Nephron (organoid): ENCODE measurements at regions not wholly inside any gene's neighbourhood (a gene's known extent, or its start where the extent isn't known, plus 50 kb on each side); places are given as distances from the start of the nearest gene placed in this dataset.
A peak's percentile ranks its signal among the peaks of the same experiment; 100 is the strongest.

Source experiments
- H3K27ac Mint-ChIP-seq, 3 experiments: 2 replicates each; pipeline ENCODE4 v1.8.0; 2020; ENCODE audit warnings: mixed read lengths in 3 of 3, mild to moderate bottlenecking in 2 of 3, moderate library complexity in 1 of 3
- H3K27me3 Mint-ChIP-seq: 2 replicates; pipeline ENCODE4 v1.8.0; 2021; ENCODE audit warnings: low read depth, mild to moderate bottlenecking, moderate library complexity, mixed read lengths
- H3K36me3 Mint-ChIP-seq: 2 replicates; pipeline ENCODE4 v1.8.0; 2020; ENCODE audit warnings: low read depth, mixed read lengths
- H3K4me1 Mint-ChIP-seq: 2 replicates; pipeline ENCODE4 v1.8.0; 2020; ENCODE audit warnings: mixed read lengths
- H3K4me3 Mint-ChIP-seq, 3 experiments: 2 replicates each; pipeline ENCODE4 v1.8.0; 2020; ENCODE audit warnings: mild to moderate bottlenecking in 3 of 3, mixed read lengths in 3 of 3, moderate library complexity in 2 of 3
- H3K9me3 Mint-ChIP-seq: 2 replicates; pipeline ENCODE4 v1.8.0; 2020; ENCODE audit warnings: mixed read lengths
- CTCF ChIP-seq, 3 experiments: fragments of 200-600 bp; sonication (generic); IDR thresholded peaks; one replicate each; pipeline ENCODE4 v1.5.0; 2021; ENCODE audit warnings: antibody characterized with exemption in 3 of 3; ENCODE audit not compliant: unreplicated experiment in 3 of 3

- peaks cover 6% of the 10 kb centered on the region for H3K36me3 Mint-ChIP-seq
- no peak for TF ChIP-seq CTCF (IDR thresholded peaks at IDR 0.05; ENCODE audit: unreplicated experiment in 3 of 3)
- H3K27ac Mint-ChIP-seq, result no peak overlapping the region
- H3K4me3 Mint-ChIP-seq, result no peak overlapping the region
- H3K27me3 Mint-ChIP-seq, result no peaks in the 10 kb centered on the region
- H3K4me1 Mint-ChIP-seq, result peaks cover 19% of the 10 kb centered on the region
- peaks cover 3% of the 10 kb centered on the region for H3K9me3 Mint-ChIP-seq
These were observed 297.7 kb upstream of the NRIP1 start for GRCh38 chr21:15362458-15362857.

GRCh38 chr21:15363921-15364320 lies 299.1 kb upstream of the NRIP1 start:
- Mint-ChIP-seq H3K4me3 (no peak overlapping the region), H3K9me3 (peaks cover 3% of the 10 kb centered on the region), H3K36me3 (peaks cover 6% of the 10 kb centered on the region), H3K4me1 (peaks cover 19% of the 10 kb centered on the region), H3K27me3 (no peaks in the 10 kb centered on the region), H3K27ac (no peak overlapping the region)
- TF ChIP-seq CTCF (IDR thresholded peaks at IDR 0.05; ENCODE audit: unreplicated experiment in 3 of 3), result no peak

- no peaks in the 10 kb centered on the region for H3K27me3 Mint-ChIP-seq
- TF ChIP-seq CTCF (IDR thresholded peaks at IDR 0.05; ENCODE audit: unreplicated experiment in 3 of 3), result no peak
- peaks cover 3% of the 10 kb centered on the region for H3K9me3 Mint-ChIP-seq
- peaks cover 6% of the 10 kb centered on the region for H3K36me3 Mint-ChIP-seq
- H3K27ac Mint-ChIP-seq, result peak overlapping the region; percentile 31 to 97 (median 68)
- H3K4me1 Mint-ChIP-seq, result peaks cover 19% of the 10 kb centered on the region
- H3K4me3 Mint-ChIP-seq, result no peak overlapping the region
These were observed 301.1 kb upstream of the NRIP1 start for GRCh38 chr21:15365751-15366392.

- H3K27ac Mint-ChIP-seq, result peak overlapping the region; percentile 31 to 97 (median 68)
- H3K27me3 Mint-ChIP-seq, result no peaks in the 10 kb centered on the region
- H3K36me3 Mint-ChIP-seq, result peaks cover 6% of the 10 kb centered on the region
- no peak overlapping the region for H3K4me3 Mint-ChIP-seq
- H3K9me3 Mint-ChIP-seq, result peaks cover 3% of the 10 kb centered on the region
- no peak for TF ChIP-seq CTCF (IDR thresholded peaks at IDR 0.05; ENCODE audit: unreplicated experiment in 3 of 3)
- peaks cover 19% of the 10 kb centered on the region for H3K4me1 Mint-ChIP-seq
These were observed 301.8 kb upstream of the NRIP1 start for GRCh38 chr21:15366555-15366954.

- Mint-ChIP-seq H3K9me3 (peaks cover 3% of the 10 kb centered on the region), H3K4me3 (no peak overlapping the region), H3K36me3 (peaks cover 6% of the 10 kb centered on the region), H3K27ac (peak overlapping the region; percentile 31 to 97 (median 68)), H3K27me3 (no peaks in the 10 kb centered on the region), H3K4me1 (peaks cover 19% of the 10 kb centered on the region)
- no peak for TF ChIP-seq CTCF (IDR thresholded peaks at IDR 0.05; ENCODE audit: unreplicated experiment in 3 of 3)
These were observed 302.3 kb upstream of the NRIP1 start for GRCh38 chr21:15367061-15367626.

DNA sequence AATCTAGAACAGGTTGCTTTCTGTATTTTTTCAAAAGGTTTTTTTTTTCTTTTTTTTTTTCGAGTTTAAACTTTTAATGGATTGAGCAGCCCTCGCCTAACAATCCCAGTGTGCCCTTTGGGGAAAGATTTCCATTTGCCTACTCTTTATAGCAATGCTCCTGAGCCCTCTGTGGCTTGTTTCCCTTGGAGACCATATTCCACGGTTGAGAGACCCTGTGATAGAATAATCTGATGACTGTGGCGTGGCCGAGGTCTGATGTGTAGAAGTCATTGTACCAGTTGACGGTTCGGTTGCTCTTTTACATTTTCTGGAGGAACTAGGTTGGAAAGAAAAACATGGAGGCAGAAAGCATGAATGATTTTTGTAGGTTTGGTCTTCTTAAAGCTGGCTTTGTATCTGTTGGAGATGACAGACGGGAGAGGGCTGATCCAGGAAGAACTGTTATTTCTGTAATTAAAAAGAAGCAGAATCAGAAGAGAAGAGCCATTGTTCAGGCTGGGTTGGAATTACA lies 305.7 kb upstream of the NRIP1 start:
- peak overlapping the region in 2 of 3 experiments; percentile 45 to 81 for H3K27ac Mint-ChIP-seq
- H3K27me3 Mint-ChIP-seq, result no peaks in the 10 kb centered on the region
- TF ChIP-seq CTCF (IDR thresholded peaks at IDR 0.05; ENCODE audit: unreplicated experiment in 3 of 3), result no peak
- H3K4me1 Mint-ChIP-seq, result peaks cover 18% of the 10 kb centered on the region
- peaks cover 9% of the 10 kb centered on the region for H3K36me3 Mint-ChIP-seq
- no peak overlapping the region for H3K4me3 Mint-ChIP-seq
- peaks cover 7% of the 10 kb centered on the region for H3K9me3 Mint-ChIP-seq
